ENCODE measurements at regions not wholly inside any gene's neighbourhood (a gene's known extent, or its start where the extent isn't known, plus 50 kb on each side); places are given as distances from the start of the nearest gene placed in this dataset.
"Not testable (repeated sequence)": the region's sequence is repeated elsewhere in the genome, so short reads cannot be mapped to it uniquely, and the experiment has no call there.

GRCh38 chr5:68067291-68067690 is 148.3 kb upstream of the PIK3R1 start:
- Histone ChIP-seq H3K4me3 (no peak overlapping the region), H3K36me3 (no peaks in the 10 kb centered on the region), H3K27ac (no peak overlapping the region), H3K9me3 (peaks cover 0 to 7% (median 3%) of the 10 kb centered on the region in 3 donors), H3K27me3 (no peaks in the 10 kb centered on the region), H3K4me1 (peaks cover 0 to 6% (median 0%) of the 10 kb centered on the region in 4 donors)
- intact Hi-C loops (cut with DNase I; ENCODE audit: low total_unique reads) = no loop called here
- no peak for TF ChIP-seq CTCF (IDR thresholded peaks at IDR 0.05)
- DNase-seq = no peak

DNA sequence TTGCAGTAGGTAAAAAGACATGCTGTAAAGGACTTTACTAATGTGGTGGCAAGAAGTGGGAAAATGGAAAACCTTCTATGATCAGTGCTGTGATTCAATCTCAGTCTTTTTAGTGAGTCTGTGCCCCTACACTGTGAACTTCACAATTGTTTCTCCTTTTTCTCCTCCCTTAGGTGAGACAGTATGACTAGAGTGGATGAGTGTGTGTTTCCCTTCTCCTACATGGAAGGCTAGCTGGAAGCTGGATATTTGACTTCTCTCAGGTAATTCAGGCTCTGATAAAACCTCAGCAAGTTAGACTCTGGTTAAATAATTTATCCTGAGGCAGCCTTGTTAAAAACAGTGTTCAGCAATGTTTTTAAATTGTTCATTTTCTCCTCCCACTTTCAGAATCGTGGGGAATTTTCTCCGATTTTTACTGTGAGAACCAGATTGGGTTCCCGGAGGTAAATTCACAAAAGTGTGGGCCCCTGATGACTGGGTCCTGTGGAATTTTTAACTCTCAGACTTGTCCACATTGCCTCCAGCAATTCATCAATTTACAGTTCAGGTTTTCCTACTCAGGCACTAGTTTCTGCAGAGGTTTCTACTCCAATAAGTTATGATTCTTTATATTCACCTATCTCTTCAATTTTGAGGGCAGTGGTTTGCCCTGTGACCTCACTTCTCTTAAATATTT is 149.1 kb upstream of the PIK3R1 start:
- no peak for DNase-seq
- H3K4me1 ChIP-seq = peaks cover 0 to 6% (median 0%) of the 10 kb centered on the region in 4 donors
- no peaks in the 10 kb centered on the region for H3K27me3 ChIP-seq
- H3K9me3 ChIP-seq = peaks cover 0 to 7% (median 3%) of the 10 kb centered on the region in 3 donors
- H3K4me3 ChIP-seq = no peak overlapping the region
- no peaks in the 10 kb centered on the region for H3K36me3 ChIP-seq
- TF ChIP-seq CTCF (IDR thresholded peaks at IDR 0.05) = no peak
- H3K27ac ChIP-seq = no peak overlapping the region
- intact Hi-C loops (cut with DNase I; ENCODE audit: low total_unique reads) = no loop called here

GRCh38 chr5:68065321-68065720 is 150.2 kb upstream of the PIK3R1 start:
- intact Hi-C loops (cut with DNase I; ENCODE audit: low total_unique reads); H3K27me3 ChIP-seq; H3K9me3 ChIP-seq; DNase-seq; H3K4me1 ChIP-seq; H3K4me3 ChIP-seq; H3K27ac ChIP-seq; H3K36me3 ChIP-seq: not testable (repeated sequence)

DNA sequence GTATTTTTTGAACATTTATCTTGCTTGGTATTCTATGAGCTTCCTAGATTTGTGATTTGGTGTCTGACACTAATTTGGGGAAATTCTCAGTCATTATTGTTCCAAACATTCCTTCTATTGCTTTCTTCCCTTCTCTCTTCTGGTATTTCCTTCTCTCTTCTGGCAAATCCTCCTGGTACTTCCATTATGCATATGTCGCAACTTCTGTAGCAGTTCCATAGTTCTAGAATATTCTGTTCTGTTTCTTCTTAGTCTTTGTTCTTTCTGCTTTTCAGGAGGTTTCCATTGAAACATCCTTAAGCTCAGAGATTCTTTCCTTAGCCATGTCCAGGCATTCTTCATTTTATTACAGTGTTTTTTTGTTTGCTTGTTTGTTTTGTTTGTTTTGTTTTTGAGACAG is 155.2 kb upstream of the PIK3R1 start:
- intact Hi-C loops (cut with DNase I; ENCODE audit: low total_unique reads) = no loop called here
- TF ChIP-seq CTCF (IDR thresholded peaks at IDR 0.05) = no peak
- H3K4me3 ChIP-seq = no peak overlapping the region
- no peaks in the 10 kb centered on the region for H3K4me1 ChIP-seq
- no peak for DNase-seq
- H3K9me3 ChIP-seq = no peaks in the 10 kb centered on the region
- no peak overlapping the region for H3K27ac ChIP-seq
- H3K27me3 ChIP-seq = no peaks in the 10 kb centered on the region
- H3K36me3 ChIP-seq = no peaks in the 10 kb centered on the region

DNA sequence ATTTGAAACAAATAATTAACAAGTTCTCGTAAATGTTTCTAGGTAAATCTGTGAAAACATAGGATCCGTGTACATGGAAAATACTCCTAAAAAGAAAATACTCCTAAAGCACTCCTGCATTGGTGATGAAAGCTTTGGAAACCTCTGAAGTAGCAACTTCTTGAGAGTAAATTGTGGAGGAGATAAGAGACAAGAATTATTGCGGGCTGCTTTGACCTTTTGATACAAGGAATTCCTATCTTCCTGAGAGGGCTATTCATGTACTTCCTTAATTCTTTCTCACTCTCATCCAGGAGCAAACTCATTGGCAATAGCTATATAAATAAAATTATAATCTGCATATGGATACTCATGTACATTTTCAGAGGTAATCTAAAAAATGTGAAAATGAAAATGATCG is 158.4 kb upstream of the PIK3R1 start:
- no peaks in the 10 kb centered on the region for H3K36me3 ChIP-seq
- no peak overlapping the region for H3K4me3 ChIP-seq
- intact Hi-C loops (cut with DNase I; ENCODE audit: low total_unique reads) = no loop called here
- H3K27ac ChIP-seq = no peak overlapping the region
- H3K27me3 ChIP-seq = no peaks in the 10 kb centered on the region
- DNase-seq = no peak
- H3K9me3 ChIP-seq = no peaks in the 10 kb centered on the region
- TF ChIP-seq CTCF (IDR thresholded peaks at IDR 0.05) = no peak
- H3K4me1 ChIP-seq = peaks cover 0 to 3% (median 0%) of the 10 kb centered on the region in 4 donors

DNA sequence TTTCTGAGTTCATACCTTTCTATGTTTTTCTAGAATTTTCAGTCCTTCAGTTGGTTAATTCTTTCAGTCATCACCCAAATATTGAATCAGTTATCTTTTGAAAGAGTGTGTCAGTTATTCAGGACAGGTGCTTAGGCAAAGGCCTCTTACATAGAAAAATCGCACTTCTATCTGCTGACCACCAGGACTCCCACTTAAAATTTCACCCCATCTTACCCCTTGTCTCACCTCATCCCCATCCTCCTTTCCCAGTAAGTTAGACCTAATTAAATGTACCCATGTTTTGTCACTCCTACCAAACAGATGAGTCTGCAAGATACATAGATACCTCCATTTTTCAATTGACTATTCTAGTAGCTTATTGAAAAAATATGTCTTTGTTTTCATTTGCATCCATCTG is 159.9 kb upstream of the PIK3R1 start:
- Histone ChIP-seq H3K27ac (no peak overlapping the region), H3K9me3 (no peaks in the 10 kb centered on the region), H3K27me3 (no peaks in the 10 kb centered on the region)

More for the DNA sequence above, 159.9 kb upstream of the PIK3R1 start:
- Histone ChIP-seq H3K4me3 (no peak overlapping the region), H3K36me3 (no peaks in the 10 kb centered on the region), H3K4me1 (peaks cover 0 to 3% (median 0%) of the 10 kb centered on the region in 4 donors)
- no peak for DNase-seq
- intact Hi-C loops (cut with DNase I; ENCODE audit: low total_unique reads) = no loop called here
- no peak for TF ChIP-seq CTCF (IDR thresholded peaks at IDR 0.05)

All from tibial artery (tissue), 4 donors.